GM23338 (cell line): ENCODE measurements at regions not wholly inside any gene's neighbourhood (a gene's known extent, or its start where the extent isn't known, plus 50 kb on each side); places are given as distances from the start of the nearest gene placed in this dataset.

Experiments
- ATAC-seq: fragments of 200-7000 bp; cut with Tn5 transposase; 3 replicates; pipeline ENCODE4 v1.9.1; 2020
- DNase-seq: peaks from one replicate; pipeline ENCODE4 v3.0.0-alpha.2; 2015; ENCODE audit warnings: low spot score
- H2AFZ ChIP-seq: fragments of 200-600 bp; sonication (generic); 2 replicates; pipeline ENCODE4 v1.8.0; 2016; ENCODE audit warnings: antibody characterized with exemption, mild to moderate bottlenecking, moderate library complexity
- H3F3A ChIP-seq: fragments of 200-600 bp; sonication (generic); replicated peaks from 2 replicates; pipeline ENCODE4 v1.8.0; 2017; ENCODE audit warnings: antibody characterized with exemption, mixed run types, low read depth
- H3K27ac ChIP-seq: fragments of 200-600 bp; sonication (generic); 2 replicates; pipeline ENCODE4 v1.6.1; 2016; ENCODE audit warnings: low read depth
- H3K27me3 ChIP-seq: fragments of 200-600 bp; sonication (generic); 2 replicates; pipeline ENCODE4 v1.8.0; 2016; ENCODE audit warnings: mild to moderate bottlenecking, mixed run types, moderate library complexity; ENCODE audit not compliant: insufficient read depth
- H3K36me3 ChIP-seq: fragments of 200-600 bp; sonication (generic); 2 replicates; pipeline ENCODE4 v1.8.0; 2016; ENCODE audit warnings: mild to moderate bottlenecking; ENCODE audit not compliant: insufficient read depth
- H3K4me1 ChIP-seq: fragments of 200-600 bp; sonication (generic); 2 replicates; pipeline ENCODE4 v1.8.0; 2016; ENCODE audit warnings: mild to moderate bottlenecking, moderate library complexity; ENCODE audit not compliant: insufficient read depth
- H3K4me2 ChIP-seq: fragments of 200-600 bp; sonication (generic); 2 replicates; pipeline ENCODE4 v1.7.1; 2017; ENCODE audit warnings: mixed run types
- H3K4me3 ChIP-seq: fragments of 200-600 bp; sonication (generic); 2 replicates; pipeline ENCODE4 v1.6.1; 2016; ENCODE audit warnings: mixed run types
- H3K79me2 ChIP-seq: fragments of 200-600 bp; sonication (generic); replicated peaks from 2 replicates; pipeline ENCODE4 v1.8.0; 2017; ENCODE audit warnings: mild to moderate bottlenecking; ENCODE audit not compliant: insufficient read depth
- H3K9me2 ChIP-seq: fragments of 200-600 bp; sonication (generic); 2 replicates; pipeline ENCODE4 v1.8.0; 2017; ENCODE audit not compliant: insufficient read depth
- H4K20me1 ChIP-seq: fragments of 200-600 bp; sonication (generic); replicated peaks from 2 replicates; pipeline ENCODE4 v1.8.0; 2017; ENCODE audit warnings: mild to moderate bottlenecking; ENCODE audit not compliant: insufficient read depth
- H3K27ac Mint-ChIP-seq: 2 replicates; pipeline ENCODE4 v1.8.0; 2020; ENCODE audit warnings: inconsistent platforms, mild to moderate bottlenecking, moderate library complexity, mixed read lengths
- H3K27me3 Mint-ChIP-seq: 3 replicates; pipeline ENCODE4 v1.8.0; 2022; ENCODE audit warnings: low read depth, mild to moderate bottlenecking, moderate library complexity, mixed read lengths, inconsistent platforms; ENCODE audit not compliant: insufficient read depth, poor library complexity
- H3K36me3 Mint-ChIP-seq: 3 replicates; pipeline ENCODE4 v1.8.0; 2021; ENCODE audit warnings: low read depth, mild to moderate bottlenecking, inconsistent platforms, moderate library complexity, mixed read lengths
- H3K4me1 Mint-ChIP-seq: 3 replicates; pipeline ENCODE4 v1.8.0; 2020; ENCODE audit warnings: mild to moderate bottlenecking, inconsistent platforms, mixed read lengths
- H3K4me3 Mint-ChIP-seq: 3 replicates; pipeline ENCODE4 v1.8.0; 2021; ENCODE audit warnings: moderate library complexity, mild to moderate bottlenecking, inconsistent platforms, mixed read lengths
- H3K9me3 Mint-ChIP-seq: 3 replicates; pipeline ENCODE4 v1.8.0; 2020; ENCODE audit warnings: moderate library complexity, mild to moderate bottlenecking, inconsistent platforms, mixed read lengths
- CREB1 ChIP-seq: fragments of 250-450 bp; sonication (Bioruptor Pico); IDR thresholded peaks from 2 replicates; pipeline ENCODE4 v1.5.0; 2020; ENCODE audit warnings: low read depth, mild to moderate bottlenecking, moderate library complexity
- EZH2 ChIP-seq: fragments of 200-600 bp; sonication (generic); IDR thresholded peaks from one replicate; pipeline ENCODE4 v1.8.0; 2017; ENCODE audit warnings: antibody characterized with exemption, mild to moderate bottlenecking, low read depth; ENCODE audit not compliant: unreplicated experiment
- EZH2phosphoT487 ChIP-seq: fragments of 200-600 bp; sonication (generic); IDR thresholded peaks from one replicate; pipeline ENCODE4 v1.8.1; 2018; ENCODE audit warnings: antibody characterized with exemption; ENCODE audit not compliant: unreplicated experiment
- POLR2AphosphoS5 ChIP-seq: IDR thresholded peaks from 2 replicates; pipeline ENCODE4 v1.6.1; 2016; ENCODE audit warnings: antibody characterized with exemption, low read depth
- STAT1 ChIP-seq: IDR thresholded peaks from one replicate; pipeline ENCODE4 v1.6.1; 2016; ENCODE audit warnings: antibody characterized with exemption; ENCODE audit not compliant: unreplicated experiment
- ZNF114 ChIP-seq: fragments of 250-450 bp; sonication (Bioruptor Pico); IDR thresholded peaks from 2 replicates; pipeline ENCODE4 v1.5.0; 2020; ENCODE audit warnings: mild to moderate bottlenecking, moderate library complexity
- ZNF331 ChIP-seq: fragments of 250-450 bp; sonication (Bioruptor Pico); IDR thresholded peaks from 2 replicates; pipeline ENCODE4 v1.5.0; 2020; ENCODE audit warnings: low read depth, mild to moderate bottlenecking, moderate library complexity
- TF ChIP-seq, protein P1 (sequence below): IDR thresholded peaks from one replicate; pipeline ENCODE4 v1.6.1; 2018; ENCODE audit warnings: antibody characterized with exemption; ENCODE audit not compliant: unreplicated experiment
- TF ChIP-seq, protein P2 (sequence below), 2 experiments: fragments of 200-600 bp in 1 of 2; sonication (generic) in 1 of 2; conservative IDR thresholded peaks; 2 replicates each; pipeline versions ENCODE4 v1.5.1 to v1.6.1; 2016 to 2017; ENCODE audit warnings: antibody characterized with exemption in 2 of 2, low read depth in 2 of 2, mild to moderate bottlenecking in 2 of 2, moderate library complexity in 1 of 2
- TF ChIP-seq, protein P3 (sequence below): fragments of 250-450 bp; sonication (Bioruptor Pico); IDR thresholded peaks from 2 replicates; pipeline ENCODE4 v1.5.0; 2020; ENCODE audit warnings: mild to moderate bottlenecking, moderate library complexity
- TF ChIP-seq, protein P4 (sequence below): IDR thresholded peaks from 2 replicates; pipeline ENCODE4 v1.6.1; 2016; ENCODE audit warnings: antibody characterized with exemption

DNA sequence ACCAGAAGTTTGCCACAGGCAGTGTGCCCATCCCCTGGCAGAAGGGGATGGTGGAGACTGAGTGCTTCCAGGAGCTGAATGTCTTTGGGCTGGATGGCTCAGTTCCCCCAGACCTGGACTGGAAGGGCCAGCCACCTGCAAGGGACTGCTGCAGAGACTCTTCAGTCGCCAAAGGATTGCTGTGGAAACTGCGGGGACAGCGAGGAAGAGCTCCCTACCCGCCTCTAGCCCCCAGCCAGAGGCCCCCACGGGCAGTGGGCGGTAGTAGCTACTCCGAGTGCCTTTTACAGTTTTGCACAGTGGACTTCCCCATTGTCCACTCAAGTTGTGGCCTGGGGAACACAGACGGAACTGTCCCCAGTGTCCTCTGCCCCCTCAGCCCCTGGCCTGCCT, 138.5 kb downstream of the ZDHHC20 start (continued):
- TF ChIP-seq EZH2phosphoT487 (no peak), STAT1 (no peak), EZH2 (no peak)
- TF ChIP-seq, protein P1, sequence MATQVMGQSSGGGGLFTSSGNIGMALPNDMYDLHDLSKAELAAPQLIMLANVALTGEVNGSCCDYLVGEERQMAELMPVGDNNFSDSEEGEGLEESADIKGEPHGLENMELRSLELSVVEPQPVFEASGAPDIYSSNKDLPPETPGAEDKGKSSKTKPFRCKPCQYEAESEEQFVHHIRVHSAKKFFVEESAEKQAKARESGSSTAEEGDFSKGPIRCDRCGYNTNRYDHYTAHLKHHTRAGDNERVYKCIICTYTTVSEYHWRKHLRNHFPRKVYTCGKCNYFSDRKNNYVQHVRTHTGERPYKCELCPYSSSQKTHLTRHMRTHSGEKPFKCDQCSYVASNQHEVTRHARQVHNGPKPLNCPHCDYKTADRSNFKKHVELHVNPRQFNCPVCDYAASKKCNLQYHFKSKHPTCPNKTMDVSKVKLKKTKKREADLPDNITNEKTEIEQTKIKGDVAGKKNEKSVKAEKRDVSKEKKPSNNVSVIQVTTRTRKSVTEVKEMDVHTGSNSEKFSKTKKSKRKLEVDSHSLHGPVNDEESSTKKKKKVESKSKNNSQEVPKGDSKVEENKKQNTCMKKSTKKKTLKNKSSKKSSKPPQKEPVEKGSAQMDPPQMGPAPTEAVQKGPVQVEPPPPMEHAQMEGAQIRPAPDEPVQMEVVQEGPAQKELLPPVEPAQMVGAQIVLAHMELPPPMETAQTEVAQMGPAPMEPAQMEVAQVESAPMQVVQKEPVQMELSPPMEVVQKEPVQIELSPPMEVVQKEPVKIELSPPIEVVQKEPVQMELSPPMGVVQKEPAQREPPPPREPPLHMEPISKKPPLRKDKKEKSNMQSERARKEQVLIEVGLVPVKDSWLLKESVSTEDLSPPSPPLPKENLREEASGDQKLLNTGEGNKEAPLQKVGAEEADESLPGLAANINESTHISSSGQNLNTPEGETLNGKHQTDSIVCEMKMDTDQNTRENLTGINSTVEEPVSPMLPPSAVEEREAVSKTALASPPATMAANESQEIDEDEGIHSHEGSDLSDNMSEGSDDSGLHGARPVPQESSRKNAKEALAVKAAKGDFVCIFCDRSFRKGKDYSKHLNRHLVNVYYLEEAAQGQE = no peak

DNA sequence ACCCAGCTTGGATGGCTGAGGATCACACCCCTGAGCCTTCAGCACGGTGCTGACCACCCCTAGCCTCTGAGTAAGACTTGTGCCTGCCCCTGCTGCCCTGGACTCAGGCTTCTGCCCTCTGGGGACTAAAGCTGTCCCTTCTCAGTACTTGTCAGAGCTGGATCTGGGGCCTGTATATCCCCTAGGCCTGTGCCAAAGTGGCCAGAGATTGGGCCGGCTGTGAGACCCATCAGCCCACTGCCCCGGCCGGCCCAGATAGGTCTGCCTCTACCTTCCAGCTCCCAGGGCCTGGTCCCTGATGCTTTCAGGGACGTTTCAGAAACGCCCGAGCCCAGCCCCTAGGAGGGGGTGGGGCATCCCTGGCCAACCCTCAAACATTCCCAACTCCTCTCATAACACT, 137.8 kb downstream of the ZDHHC20 start:
- Mint-ChIP-seq H3K27me3 (no peaks in the 10 kb centered on the region), H3K27ac (no peak overlapping the region), H3K4me3 (no peak overlapping the region), H3K4me1 (peaks cover 10% of the 10 kb centered on the region; the same call in 2 of the 3 replicates), H3K9me3 (no peaks in the 10 kb centered on the region), H3K36me3 (peaks cover 6% of the 10 kb centered on the region; the same call in 1 of the 3 replicates)
- H3F3A ChIP-seq = no peaks in the 10 kb centered on the region
- peaks cover 11% of the 10 kb centered on the region for H3K4me1 ChIP-seq
- peaks cover 10% of the 10 kb centered on the region; the same call in 1 of the 2 replicates for H3K27me3 ChIP-seq
- DNase-seq (no peak), ATAC-seq (no peak)
- H3K79me2 ChIP-seq = no peaks in the 10 kb centered on the region
- peaks cover 13% of the 10 kb centered on the region for H3K9me2 ChIP-seq
- 0 out of 2 replicates have a peak, but pooled peaks cover 4% of the 10 kb centered on the region for H3K36me3 ChIP-seq
- no peaks in the 10 kb centered on the region for H4K20me1 ChIP-seq
- H3K4me2 ChIP-seq = no peak overlapping the region
- H2AFZ ChIP-seq = no peak overlapping the region
- no peak overlapping the region for H3K27ac ChIP-seq
- H3K4me3 ChIP-seq = no peak overlapping the region
- TF ChIP-seq ZNF114 (CRISPR knock-in tag) = no peak
- TF ChIP-seq, protein P2, sequence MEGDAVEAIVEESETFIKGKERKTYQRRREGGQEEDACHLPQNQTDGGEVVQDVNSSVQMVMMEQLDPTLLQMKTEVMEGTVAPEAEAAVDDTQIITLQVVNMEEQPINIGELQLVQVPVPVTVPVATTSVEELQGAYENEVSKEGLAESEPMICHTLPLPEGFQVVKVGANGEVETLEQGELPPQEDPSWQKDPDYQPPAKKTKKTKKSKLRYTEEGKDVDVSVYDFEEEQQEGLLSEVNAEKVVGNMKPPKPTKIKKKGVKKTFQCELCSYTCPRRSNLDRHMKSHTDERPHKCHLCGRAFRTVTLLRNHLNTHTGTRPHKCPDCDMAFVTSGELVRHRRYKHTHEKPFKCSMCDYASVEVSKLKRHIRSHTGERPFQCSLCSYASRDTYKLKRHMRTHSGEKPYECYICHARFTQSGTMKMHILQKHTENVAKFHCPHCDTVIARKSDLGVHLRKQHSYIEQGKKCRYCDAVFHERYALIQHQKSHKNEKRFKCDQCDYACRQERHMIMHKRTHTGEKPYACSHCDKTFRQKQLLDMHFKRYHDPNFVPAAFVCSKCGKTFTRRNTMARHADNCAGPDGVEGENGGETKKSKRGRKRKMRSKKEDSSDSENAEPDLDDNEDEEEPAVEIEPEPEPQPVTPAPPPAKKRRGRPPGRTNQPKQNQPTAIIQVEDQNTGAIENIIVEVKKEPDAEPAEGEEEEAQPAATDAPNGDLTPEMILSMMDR (conservative IDR thresholded peaks at IDR 0.05; ENCODE audit: low read depth in 2 of 2) = no peak
- TF ChIP-seq CREB1 (CRISPR knock-in tag) = no peak
- no peak for TF ChIP-seq STAT1
- TF ChIP-seq EZH2 = no peak
- TF ChIP-seq ZNF331 = no peak
- TF ChIP-seq, protein P3, sequence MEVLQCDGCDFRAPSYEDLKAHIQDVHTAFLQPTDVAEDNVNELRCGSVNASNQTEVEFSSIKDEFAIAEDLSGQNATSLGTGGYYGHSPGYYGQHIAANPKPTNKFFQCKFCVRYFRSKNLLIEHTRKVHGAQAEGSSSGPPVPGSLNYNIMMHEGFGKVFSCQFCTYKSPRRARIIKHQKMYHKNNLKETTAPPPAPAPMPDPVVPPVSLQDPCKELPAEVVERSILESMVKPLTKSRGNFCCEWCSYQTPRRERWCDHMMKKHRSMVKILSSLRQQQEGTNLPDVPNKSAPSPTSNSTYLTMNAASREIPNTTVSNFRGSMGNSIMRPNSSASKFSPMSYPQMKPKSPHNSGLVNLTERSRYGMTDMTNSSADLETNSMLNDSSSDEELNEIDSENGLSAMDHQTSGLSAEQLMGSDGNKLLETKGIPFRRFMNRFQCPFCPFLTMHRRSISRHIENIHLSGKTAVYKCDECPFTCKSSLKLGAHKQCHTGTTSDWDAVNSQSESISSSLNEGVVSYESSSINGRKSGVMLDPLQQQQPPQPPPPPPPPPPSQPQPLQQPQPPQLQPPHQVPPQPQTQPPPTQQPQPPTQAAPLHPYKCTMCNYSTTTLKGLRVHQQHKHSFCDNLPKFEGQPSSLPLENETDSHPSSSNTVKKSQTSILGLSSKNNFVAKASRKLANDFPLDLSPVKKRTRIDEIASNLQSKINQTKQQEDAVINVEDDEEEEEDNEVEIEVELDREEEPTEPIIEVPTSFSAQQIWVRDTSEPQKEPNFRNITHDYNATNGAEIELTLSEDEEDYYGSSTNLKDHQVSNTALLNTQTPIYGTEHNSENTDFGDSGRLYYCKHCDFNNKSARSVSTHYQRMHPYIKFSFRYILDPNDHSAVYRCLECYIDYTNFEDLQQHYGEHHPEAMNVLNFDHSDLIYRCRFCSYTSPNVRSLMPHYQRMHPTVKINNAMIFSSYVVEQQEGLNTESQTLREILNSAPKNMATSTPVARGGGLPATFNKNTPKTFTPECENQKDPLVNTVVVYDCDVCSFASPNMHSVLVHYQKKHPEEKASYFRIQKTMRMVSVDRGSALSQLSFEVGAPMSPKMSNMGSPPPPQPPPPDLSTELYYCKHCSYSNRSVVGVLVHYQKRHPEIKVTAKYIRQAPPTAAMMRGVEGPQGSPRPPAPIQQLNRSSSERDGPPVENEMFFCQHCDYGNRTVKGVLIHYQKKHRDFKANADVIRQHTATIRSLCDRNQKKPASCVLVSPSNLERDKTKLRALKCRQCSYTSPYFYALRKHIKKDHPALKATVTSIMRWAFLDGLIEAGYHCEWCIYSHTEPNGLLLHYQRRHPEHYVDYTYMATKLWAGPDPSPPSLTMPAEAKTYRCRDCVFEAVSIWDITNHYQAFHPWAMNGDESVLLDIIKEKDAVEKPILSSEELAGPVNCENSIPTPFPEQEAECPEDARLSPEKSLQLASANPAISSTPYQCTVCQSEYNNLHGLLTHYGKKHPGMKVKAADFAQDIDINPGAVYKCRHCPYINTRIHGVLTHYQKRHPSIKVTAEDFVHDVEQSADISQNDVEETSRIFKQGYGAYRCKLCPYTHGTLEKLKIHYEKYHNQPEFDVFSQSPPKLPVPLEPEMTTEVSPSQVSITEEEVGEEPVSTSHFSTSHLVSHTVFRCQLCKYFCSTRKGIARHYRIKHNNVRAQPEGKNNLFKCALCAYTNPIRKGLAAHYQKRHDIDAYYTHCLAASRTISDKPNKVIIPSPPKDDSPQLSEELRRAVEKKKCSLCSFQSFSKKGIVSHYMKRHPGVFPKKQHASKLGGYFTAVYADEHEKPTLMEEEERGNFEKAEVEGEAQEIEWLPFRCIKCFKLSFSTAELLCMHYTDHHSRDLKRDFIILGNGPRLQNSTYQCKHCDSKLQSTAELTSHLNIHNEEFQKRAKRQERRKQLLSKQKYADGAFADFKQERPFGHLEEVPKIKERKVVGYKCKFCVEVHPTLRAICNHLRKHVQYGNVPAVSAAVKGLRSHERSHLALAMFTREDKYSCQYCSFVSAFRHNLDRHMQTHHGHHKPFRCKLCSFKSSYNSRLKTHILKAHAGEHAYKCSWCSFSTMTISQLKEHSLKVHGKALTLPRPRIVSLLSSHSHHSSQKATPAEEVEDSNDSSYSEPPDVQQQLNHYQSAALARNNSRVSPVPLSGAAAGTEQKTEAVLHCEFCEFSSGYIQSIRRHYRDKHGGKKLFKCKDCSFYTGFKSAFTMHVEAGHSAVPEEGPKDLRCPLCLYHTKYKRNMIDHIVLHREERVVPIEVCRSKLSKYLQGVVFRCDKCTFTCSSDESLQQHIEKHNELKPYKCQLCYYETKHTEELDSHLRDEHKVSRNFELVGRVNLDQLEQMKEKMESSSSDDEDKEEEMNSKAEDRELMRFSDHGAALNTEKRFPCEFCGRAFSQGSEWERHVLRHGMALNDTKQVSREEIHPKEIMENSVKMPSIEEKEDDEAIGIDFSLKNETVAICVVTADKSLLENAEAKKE (CRISPR knock-in tag) = no peak
- no peak for TF ChIP-seq EZH2phosphoT487
- TF ChIP-seq, protein P4, sequence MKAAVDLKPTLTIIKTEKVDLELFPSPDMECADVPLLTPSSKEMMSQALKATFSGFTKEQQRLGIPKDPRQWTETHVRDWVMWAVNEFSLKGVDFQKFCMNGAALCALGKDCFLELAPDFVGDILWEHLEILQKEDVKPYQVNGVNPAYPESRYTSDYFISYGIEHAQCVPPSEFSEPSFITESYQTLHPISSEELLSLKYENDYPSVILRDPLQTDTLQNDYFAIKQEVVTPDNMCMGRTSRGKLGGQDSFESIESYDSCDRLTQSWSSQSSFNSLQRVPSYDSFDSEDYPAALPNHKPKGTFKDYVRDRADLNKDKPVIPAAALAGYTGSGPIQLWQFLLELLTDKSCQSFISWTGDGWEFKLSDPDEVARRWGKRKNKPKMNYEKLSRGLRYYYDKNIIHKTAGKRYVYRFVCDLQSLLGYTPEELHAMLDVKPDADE = no peak
- TF ChIP-seq POLR2AphosphoS5 = no peak
